SH-SY5Y (cell line): ENCODE measurements at regions not wholly inside any gene's neighbourhood (a gene's known extent, or its start where the extent isn't known, plus 50 kb on each side); places are given as distances from the start of the nearest gene placed in this dataset.

Experiments
- GATA2 ChIP-seq: IDR thresholded peaks from 2 replicates; pipeline ENCODE4 v1.6.1; 2011; ENCODE audit warnings: mild to moderate bottlenecking, low read depth, low read length
- GATA3 ChIP-seq: IDR thresholded peaks from 2 replicates; pipeline ENCODE4 v1.6.1; 2011; ENCODE audit warnings: low read depth, mild to moderate bottlenecking, low read length, moderate library complexity

- TF ChIP-seq GATA2 (no peak), GATA3 (no peak)
These were observed 176.4 kb downstream of the MIS18A start for GRCh38 chr21:32102426-32102825.

- TF ChIP-seq GATA2, result no peak
- TF ChIP-seq GATA3, result no peak
These were observed 177.6 kb downstream of the MIS18A start for GRCh38 chr21:32101277-32101676.

GRCh38 chr21:32100423-32100822 is 178.4 kb downstream of the MIS18A start:
- no peak for TF ChIP-seq GATA3
- TF ChIP-seq GATA2, result no peak

- TF ChIP-seq GATA3 (no peak), GATA2 (no peak)
These were observed 178.9 kb downstream of the MIS18A start for GRCh38 chr21:32099812-32100416.

- TF ChIP-seq GATA2, result no peak
- no peak for TF ChIP-seq GATA3
These were observed 182.4 kb downstream of the MIS18A start for GRCh38 chr21:32096411-32096810.

- TF ChIP-seq GATA3 (no peak), GATA2 (no peak)
These were observed 184.0 kb downstream of the MIS18A start for GRCh38 chr21:32094804-32095203.

GRCh38 chr21:32093646-32094462 is 185.0 kb downstream of the MIS18A start:
- no peak for TF ChIP-seq GATA2
- TF ChIP-seq GATA3, result no peak

GRCh38 chr21:32090956-32091355 is 187.9 kb downstream of the MIS18A start:
- TF ChIP-seq GATA2, result no peak
- no peak for TF ChIP-seq GATA3

GRCh38 chr21:32089766-32090165 is 189.1 kb downstream of the MIS18A start:
- TF ChIP-seq GATA3 (no peak), GATA2 (no peak)

GRCh38 chr21:32088471-32088870 is 190.4 kb downstream of the MIS18A start:
- TF ChIP-seq GATA3, result peak; percentile 79
- TF ChIP-seq GATA2, result peak; percentile 92

- TF ChIP-seq GATA3 (no peak), GATA2 (no peak)
These were observed 191.4 kb downstream of the MIS18A start for GRCh38 chr21:32087447-32087846.

- TF ChIP-seq GATA3, result no peak
These were observed 195.7 kb downstream of the MIS18A start for GRCh38 chr21:32083197-32083596.

GRCh38 chr21:32082466-32082865 is 196.4 kb downstream of the MIS18A start:
- no peak for TF ChIP-seq GATA3
- TF ChIP-seq GATA2, result peak; percentile 29; the same call in 1 of the 2 replicates

- TF ChIP-seq GATA3 (no peak), GATA2 (no peak)
These were observed 200.8 kb downstream of the HUNK start for GRCh38 chr21:32073593-32073992.

- TF ChIP-seq GATA3 (no peak), GATA2 (no peak)
These were observed 200.4 kb downstream of the HUNK start for GRCh38 chr21:32073190-32073589.
